ENCODE measurements at regions not wholly inside any gene's neighbourhood (a gene's known extent, or its start where the extent isn't known, plus 50 kb on each side); places are given as distances from the start of the nearest gene placed in this dataset.

DNA sequence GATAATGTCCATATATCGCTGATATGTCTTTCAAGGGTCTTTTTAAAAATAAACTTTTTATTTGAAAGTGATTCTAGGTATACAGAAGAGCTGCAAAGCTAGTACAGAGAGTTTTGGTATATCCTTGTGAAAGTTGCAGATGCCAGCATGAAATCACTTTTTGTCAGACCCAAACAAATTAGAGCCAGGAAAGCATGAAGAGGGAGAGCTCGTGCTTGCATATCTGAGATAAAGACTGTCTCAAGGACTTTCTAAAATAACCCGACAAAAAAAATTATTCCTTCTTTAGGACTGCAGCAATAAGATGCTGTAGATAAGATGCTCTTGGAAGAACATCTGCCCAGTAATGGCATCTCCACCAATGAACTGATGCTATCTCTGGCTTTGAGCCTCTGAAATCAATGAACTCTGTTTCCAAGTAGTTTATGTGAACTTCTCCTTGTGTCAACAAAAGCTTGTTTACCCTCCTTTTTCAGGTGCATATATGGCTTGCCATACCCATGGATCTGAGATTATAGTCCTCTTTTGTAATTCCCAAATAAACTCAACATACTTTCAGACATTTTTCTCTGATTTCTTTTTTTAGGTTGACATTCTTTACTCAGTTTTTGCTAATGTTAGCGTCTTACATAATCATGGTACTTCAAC lies 774.6 kb upstream of the FAM98A start:
- no peak overlapping the region for H3K4me3 ChIP-seq (ENCODE audit: low read depth, low read length)
- TF ChIP-seq, protein P1, sequence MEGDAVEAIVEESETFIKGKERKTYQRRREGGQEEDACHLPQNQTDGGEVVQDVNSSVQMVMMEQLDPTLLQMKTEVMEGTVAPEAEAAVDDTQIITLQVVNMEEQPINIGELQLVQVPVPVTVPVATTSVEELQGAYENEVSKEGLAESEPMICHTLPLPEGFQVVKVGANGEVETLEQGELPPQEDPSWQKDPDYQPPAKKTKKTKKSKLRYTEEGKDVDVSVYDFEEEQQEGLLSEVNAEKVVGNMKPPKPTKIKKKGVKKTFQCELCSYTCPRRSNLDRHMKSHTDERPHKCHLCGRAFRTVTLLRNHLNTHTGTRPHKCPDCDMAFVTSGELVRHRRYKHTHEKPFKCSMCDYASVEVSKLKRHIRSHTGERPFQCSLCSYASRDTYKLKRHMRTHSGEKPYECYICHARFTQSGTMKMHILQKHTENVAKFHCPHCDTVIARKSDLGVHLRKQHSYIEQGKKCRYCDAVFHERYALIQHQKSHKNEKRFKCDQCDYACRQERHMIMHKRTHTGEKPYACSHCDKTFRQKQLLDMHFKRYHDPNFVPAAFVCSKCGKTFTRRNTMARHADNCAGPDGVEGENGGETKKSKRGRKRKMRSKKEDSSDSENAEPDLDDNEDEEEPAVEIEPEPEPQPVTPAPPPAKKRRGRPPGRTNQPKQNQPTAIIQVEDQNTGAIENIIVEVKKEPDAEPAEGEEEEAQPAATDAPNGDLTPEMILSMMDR (IDR thresholded peaks at IDR 0.05; ENCODE audit: low read depth, low read length): no peak
- no peak for TF ChIP-seq POLR2A (IDR thresholded peaks at IDR 0.05; ENCODE audit: extremely low read depth, insufficient read length)
- TF ChIP-seq, protein P2, sequence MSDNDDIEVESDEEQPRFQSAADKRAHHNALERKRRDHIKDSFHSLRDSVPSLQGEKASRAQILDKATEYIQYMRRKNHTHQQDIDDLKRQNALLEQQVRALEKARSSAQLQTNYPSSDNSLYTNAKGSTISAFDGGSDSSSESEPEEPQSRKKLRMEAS (IDR thresholded peaks at IDR 0.05; ENCODE audit: low read depth, low read length): no peak
- no peak for TF ChIP-seq MYC (IDR thresholded peaks at IDR 0.05; ENCODE audit: low read depth, low read length)
- no peak for DNase-seq (ENCODE audit: low read depth)

DNA sequence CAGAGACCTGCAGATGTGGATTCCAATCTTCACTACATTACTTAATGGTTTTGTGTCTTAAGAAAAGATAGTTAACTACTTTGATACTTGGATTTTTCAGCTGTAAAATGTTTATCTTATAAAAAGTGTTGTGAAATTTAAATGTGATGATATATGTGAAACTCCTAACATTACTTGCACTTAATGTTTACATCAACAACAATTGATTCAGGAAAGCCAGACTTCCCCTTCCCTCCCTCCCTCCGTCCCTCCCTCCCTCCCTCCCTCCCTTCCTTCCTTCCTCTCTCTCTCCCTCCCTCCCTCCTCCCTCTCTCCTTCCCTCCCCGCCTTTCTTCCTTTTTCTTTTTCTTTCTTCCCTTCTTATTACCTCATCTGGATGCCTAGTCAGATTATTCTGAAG lies 773.9 kb upstream of the FAM98A start:
- DNase-seq (ENCODE audit: low read depth): no peak
- TF ChIP-seq, protein P2 (IDR thresholded peaks at IDR 0.05; ENCODE audit: low read depth, low read length): no peak
- TF ChIP-seq POLR2A (IDR thresholded peaks at IDR 0.05; ENCODE audit: extremely low read depth, insufficient read length) (no peak), MYC (IDR thresholded peaks at IDR 0.05; ENCODE audit: low read depth, low read length) (no peak)
- TF ChIP-seq, protein P1 (IDR thresholded peaks at IDR 0.05; ENCODE audit: low read depth, low read length): no peak
- no peak overlapping the region for H3K4me3 ChIP-seq (ENCODE audit: low read depth, low read length)

DNA sequence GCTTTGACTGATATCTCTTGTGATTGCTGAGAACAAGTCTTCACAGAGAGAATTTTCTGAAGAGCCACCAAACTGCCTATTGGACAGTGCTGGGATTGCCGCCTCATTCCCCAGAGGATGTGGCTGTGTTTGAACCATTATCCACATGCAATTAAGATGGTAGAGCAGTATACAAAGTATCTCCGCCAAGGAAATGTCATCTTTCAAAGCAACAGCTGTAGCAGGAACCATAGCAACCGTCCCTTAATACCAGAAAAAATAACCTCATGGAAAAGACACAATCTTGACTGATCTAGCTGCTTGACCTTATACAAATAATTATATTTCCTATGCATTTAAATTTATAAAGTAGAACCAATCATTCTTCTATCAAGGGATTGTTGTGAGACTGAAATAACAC lies 772.6 kb upstream of the FAM98A start:
- DNase-seq (ENCODE audit: low read depth): no peak
- H3K4me3 ChIP-seq (ENCODE audit: low read depth, low read length): no peak overlapping the region
- TF ChIP-seq POLR2A (IDR thresholded peaks at IDR 0.05; ENCODE audit: extremely low read depth, insufficient read length): no peak
- no peak for TF ChIP-seq MYC (IDR thresholded peaks at IDR 0.05; ENCODE audit: low read depth, low read length)
- TF ChIP-seq, protein P1 (IDR thresholded peaks at IDR 0.05; ENCODE audit: low read depth, low read length): no peak
- TF ChIP-seq, protein P2 (IDR thresholded peaks at IDR 0.05; ENCODE audit: low read depth, low read length): no peak

DNA sequence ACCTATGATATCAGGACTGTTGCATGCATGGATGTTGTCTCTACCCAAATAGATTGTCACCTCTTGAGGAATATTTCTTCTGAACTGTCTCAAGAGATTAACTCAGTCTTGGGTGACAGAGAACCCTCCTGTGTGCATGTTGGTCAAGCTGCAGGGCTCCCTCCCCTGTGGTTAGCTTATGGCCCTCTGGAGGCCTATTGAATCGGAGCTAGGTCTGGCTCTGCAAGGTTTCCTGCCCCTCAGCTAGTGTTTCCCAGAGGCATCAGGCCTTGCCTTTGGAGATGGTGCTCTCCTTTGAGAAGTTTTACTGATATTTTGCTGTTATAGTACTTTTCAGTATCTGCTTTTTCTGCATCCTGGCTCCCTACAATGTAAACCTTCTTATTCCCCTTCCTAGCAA lies 769.2 kb upstream of the FAM98A start:
- no peak overlapping the region for H3K4me3 ChIP-seq (ENCODE audit: low read depth, low read length)
- TF ChIP-seq, protein P2 (IDR thresholded peaks at IDR 0.05; ENCODE audit: low read depth, low read length): no peak
- TF ChIP-seq MYC (IDR thresholded peaks at IDR 0.05; ENCODE audit: low read depth, low read length) (no peak), POLR2A (IDR thresholded peaks at IDR 0.05; ENCODE audit: extremely low read depth, insufficient read length) (no peak)
- TF ChIP-seq, protein P1 (IDR thresholded peaks at IDR 0.05; ENCODE audit: low read depth, low read length): no peak
- peak; percentile 40 for DNase-seq (ENCODE audit: low read depth)

DNA sequence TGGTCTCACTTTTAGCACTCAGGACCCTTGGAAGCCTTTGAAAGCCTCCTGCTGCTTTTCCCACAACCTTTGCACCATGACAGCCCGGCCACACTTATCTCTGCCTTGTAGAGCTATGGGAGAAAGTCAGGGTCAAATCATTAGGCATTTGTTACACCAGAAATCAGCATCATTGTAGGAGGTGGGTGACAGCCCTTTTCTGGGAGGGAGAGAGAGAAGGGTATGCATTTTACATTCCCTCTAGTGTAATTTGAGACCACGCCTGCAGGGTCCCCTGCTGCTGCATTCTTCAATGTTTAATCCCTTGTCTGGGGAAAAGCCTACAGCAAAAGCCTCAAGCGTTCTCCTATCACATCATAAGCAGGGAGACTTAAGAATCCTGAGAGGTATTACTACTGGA lies 766.8 kb upstream of the FAM98A start:
- no peak overlapping the region for H3K4me3 ChIP-seq (ENCODE audit: low read depth, low read length)
- no peak for DNase-seq (ENCODE audit: low read depth)
- no peak for TF ChIP-seq POLR2A (IDR thresholded peaks at IDR 0.05; ENCODE audit: extremely low read depth, insufficient read length)
- TF ChIP-seq, protein P2 (IDR thresholded peaks at IDR 0.05; ENCODE audit: low read depth, low read length): no peak
- TF ChIP-seq, protein P1 (IDR thresholded peaks at IDR 0.05; ENCODE audit: low read depth, low read length): no peak
- TF ChIP-seq MYC (IDR thresholded peaks at IDR 0.05; ENCODE audit: low read depth, low read length): no peak
